Liver (tissue), 8 donors: ENCODE measurements at regions not wholly inside any gene's neighbourhood (a gene's known extent, or its start where the extent isn't known, plus 50 kb on each side); places are given as distances from the start of the nearest gene placed in this dataset.

ENCODE experiments used
- DNase-seq: peaks from one replicate; pipeline ENCODE4 v3.0.0-alpha.2; 2017; ENCODE audit warnings: low spot score
- H3K27ac ChIP-seq, 2 donors: one replicate each; pipeline ENCODE4 v1.7.0; 2013; ENCODE audit warnings: inconsistent platforms in 2 of 2, low read length in 2 of 2, control low read depth in 1 of 2, low read depth in 1 of 2, mild to moderate bottlenecking in 1 of 2
- H3K27me3 ChIP-seq, 4 donors: one replicate each; pipeline versions ENCODE4 v1.6.1 to v1.7.0; 2013; ENCODE audit warnings: low read length in 3 of 4, inconsistent platforms in 1 of 4, mild to moderate bottlenecking in 1 of 4, moderate library complexity in 1 of 4; ENCODE audit not compliant: control insufficient read depth in 4 of 4, insufficient read depth in 4 of 4
- H3K36me3 ChIP-seq, 4 donors: one replicate each; pipeline versions ENCODE4 v1.6.1 to v1.7.0; 2013; ENCODE audit warnings: low read length in 3 of 4, mild to moderate bottlenecking in 3 of 4, low read depth in 1 of 4, moderate library complexity in 1 of 4; ENCODE audit not compliant: control insufficient read depth in 4 of 4, insufficient read depth in 3 of 4
- H3K4me1 ChIP-seq, 4 donors: one replicate each; pipeline versions ENCODE4 v1.6.1 to v1.7.0; 2013; ENCODE audit warnings: low read length in 3 of 4, mild to moderate bottlenecking in 3 of 4, moderate library complexity in 1 of 4; ENCODE audit not compliant: control insufficient read depth in 4 of 4, insufficient read depth in 4 of 4
- H3K4me3 ChIP-seq, 3 donors: one replicate each; pipeline versions ENCODE4 v1.6.1 to v1.7.0; 2013; ENCODE audit warnings: low read length in 3 of 3, control low read depth in 1 of 3, low read depth in 1 of 3, mild to moderate bottlenecking in 1 of 3
- H3K9ac ChIP-seq, 2 donors: one replicate each; pipeline ENCODE4 v1.7.0; 2013; ENCODE audit warnings: low read length in 2 of 2, mild to moderate bottlenecking in 2 of 2, moderate library complexity in 2 of 2, control low read depth in 1 of 2, low read depth in 1 of 2
- H3K9me3 ChIP-seq, 4 donors: one replicate each; pipeline versions ENCODE4 v1.6.1 to v1.7.0; 2013; ENCODE audit warnings: low read length in 3 of 4; ENCODE audit not compliant: control insufficient read depth in 4 of 4
- EGR1 ChIP-seq, 2 donors: IDR thresholded peaks; 2 replicates each; pipeline ENCODE4 v1.6.1; 2016 to 2018; ENCODE audit warnings: antibody characterized with exemption in 2 of 2, low read depth in 2 of 2
- FOXA1 ChIP-seq: IDR thresholded peaks from 2 replicates; pipeline ENCODE4 v1.6.1; 2016; ENCODE audit warnings: antibody characterized with exemption
- FOXA2 ChIP-seq: IDR thresholded peaks from 2 replicates; pipeline ENCODE4 v1.6.1; 2016; ENCODE audit warnings: antibody characterized with exemption
- GABPA ChIP-seq, 2 donors: IDR thresholded peaks in 1 of 2; conservative IDR thresholded peaks in 1 of 2; 2 replicates each; pipeline ENCODE4 v1.6.1; 2016; ENCODE audit warnings: antibody characterized with exemption in 2 of 2, mild to moderate bottlenecking in 1 of 2, moderate library complexity in 1 of 2
- HNF4A ChIP-seq, 2 donors: conservative IDR thresholded peaks; 2 replicates each; pipeline ENCODE4 v1.6.1; 2016; ENCODE audit warnings: antibody characterized with exemption in 2 of 2, mild to moderate bottlenecking in 2 of 2
- HNF4G ChIP-seq: IDR thresholded peaks from 2 replicates; pipeline ENCODE4 v1.6.1; 2016; ENCODE audit warnings: antibody characterized with exemption
- JUND ChIP-seq, 2 donors: IDR thresholded peaks; 2 replicates each; pipeline ENCODE4 v1.6.1; 2016; ENCODE audit warnings: antibody characterized with exemption in 2 of 2
- NR2F2 ChIP-seq: IDR thresholded peaks from 2 replicates; pipeline ENCODE4 v1.6.1; 2016; ENCODE audit warnings: antibody characterized with exemption
- RAD21 ChIP-seq, 2 donors: IDR thresholded peaks; 2 replicates each; pipeline ENCODE4 v1.6.1; 2016; ENCODE audit warnings: antibody characterized with exemption in 2 of 2, mild to moderate bottlenecking in 2 of 2
- RXRA ChIP-seq, 2 donors: IDR thresholded peaks; 2 replicates each; pipeline ENCODE4 v1.6.1; 2017 to 2018; ENCODE audit warnings: antibody characterized with exemption in 2 of 2, mild to moderate bottlenecking in 1 of 2
- SP1 ChIP-seq: IDR thresholded peaks from 2 replicates; pipeline ENCODE4 v1.6.1; 2018; ENCODE audit warnings: antibody characterized with exemption, mild to moderate bottlenecking
- TAF1 ChIP-seq: conservative IDR thresholded peaks from 2 replicates; pipeline ENCODE4 v1.6.1; 2016; ENCODE audit warnings: antibody characterized with exemption, mild to moderate bottlenecking
- YY1 ChIP-seq: IDR thresholded peaks from 2 replicates; pipeline ENCODE4 v1.6.1; 2016; ENCODE audit warnings: antibody characterized with exemption, mild to moderate bottlenecking
- WGBS: extraction: QIAGEN DNeasy Blood & Tissue Kit; methylation state at CpG from one replicate; pipeline ENCODE4 v1.1.7; 2013; 5-methylcytosine and 5-hydroxymethylcytosine counted together
- TF ChIP-seq, protein P1 (sequence below): IDR thresholded peaks from 2 replicates; pipeline ENCODE4 v1.6.1; 2016; ENCODE audit warnings: antibody characterized with exemption
- TF ChIP-seq, protein P2 (sequence below): IDR thresholded peaks from 2 replicates; pipeline ENCODE4 v1.6.1; 2016; ENCODE audit warnings: antibody characterized with exemption, mild to moderate bottlenecking
- TF ChIP-seq, protein P3 (sequence below): IDR thresholded peaks from 2 replicates; pipeline ENCODE4 v1.6.1; 2016; ENCODE audit warnings: antibody characterized with exemption
- TF ChIP-seq, protein P4 (sequence below): fragments of 150-350 bp; IDR thresholded peaks from 2 replicates; pipeline ENCODE4 v1.5.1; 2017; ENCODE audit warnings: improper control_type of control experiment, low read depth, low read length; ENCODE audit not compliant: missing input control
- TF ChIP-seq, protein P5 (sequence below): IDR thresholded peaks from 2 replicates; pipeline ENCODE4 v1.6.1; 2016; ENCODE audit warnings: antibody characterized with exemption
- donor health status: healthy.
- donor health status: healthy.
- donor health status: healthy.
- donor health status: healthy.
- donor health status: healthy.

DNA sequence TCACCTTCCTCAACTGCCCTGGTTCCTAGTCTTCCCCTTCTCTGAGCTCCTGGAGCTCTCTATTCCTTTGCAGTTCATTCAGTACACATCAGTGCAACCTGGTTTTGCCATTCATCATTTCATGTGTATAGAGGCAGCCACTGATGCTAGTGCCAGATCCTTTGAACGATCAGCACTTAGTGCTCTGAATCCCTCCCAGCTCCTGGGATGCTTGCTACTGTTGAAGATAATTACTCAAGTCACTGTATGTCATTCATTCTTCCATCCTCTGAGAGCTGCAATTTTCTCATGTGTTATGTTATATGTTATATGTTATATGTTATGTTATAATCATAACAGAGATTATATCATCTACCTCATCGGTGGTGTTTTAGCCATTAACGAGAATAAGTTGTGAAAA lies 98.5 kb upstream of the UXS1 start:
- Histone ChIP-seq H3K27me3 (no peaks in the 10 kb centered on the region), H3K9ac (no peak overlapping the region), H3K9me3 (no peaks in the 10 kb centered on the region), H3K27ac (no peak overlapping the region), H3K4me3 (no peak overlapping the region), H3K4me1 (peaks cover 0 to 7% (median 1%) of the 10 kb centered on the region in 4 donors), H3K36me3 (no peaks in the 10 kb centered on the region)
- TF ChIP-seq, protein P1, sequence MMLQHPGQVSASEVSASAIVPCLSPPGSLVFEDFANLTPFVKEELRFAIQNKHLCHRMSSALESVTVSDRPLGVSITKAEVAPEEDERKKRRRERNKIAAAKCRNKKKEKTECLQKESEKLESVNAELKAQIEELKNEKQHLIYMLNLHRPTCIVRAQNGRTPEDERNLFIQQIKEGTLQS, result no peak
- TF ChIP-seq GABPA (IDR thresholded peaks at IDR 0.05 in 1 of 2, conservative IDR thresholded peaks at IDR 0.05 in 1 of 2), result no peak
- TF ChIP-seq NR2F2, result no peak
- TF ChIP-seq SP1, result no peak
- TF ChIP-seq FOXA1, result no peak
- TF ChIP-seq, protein P2, sequence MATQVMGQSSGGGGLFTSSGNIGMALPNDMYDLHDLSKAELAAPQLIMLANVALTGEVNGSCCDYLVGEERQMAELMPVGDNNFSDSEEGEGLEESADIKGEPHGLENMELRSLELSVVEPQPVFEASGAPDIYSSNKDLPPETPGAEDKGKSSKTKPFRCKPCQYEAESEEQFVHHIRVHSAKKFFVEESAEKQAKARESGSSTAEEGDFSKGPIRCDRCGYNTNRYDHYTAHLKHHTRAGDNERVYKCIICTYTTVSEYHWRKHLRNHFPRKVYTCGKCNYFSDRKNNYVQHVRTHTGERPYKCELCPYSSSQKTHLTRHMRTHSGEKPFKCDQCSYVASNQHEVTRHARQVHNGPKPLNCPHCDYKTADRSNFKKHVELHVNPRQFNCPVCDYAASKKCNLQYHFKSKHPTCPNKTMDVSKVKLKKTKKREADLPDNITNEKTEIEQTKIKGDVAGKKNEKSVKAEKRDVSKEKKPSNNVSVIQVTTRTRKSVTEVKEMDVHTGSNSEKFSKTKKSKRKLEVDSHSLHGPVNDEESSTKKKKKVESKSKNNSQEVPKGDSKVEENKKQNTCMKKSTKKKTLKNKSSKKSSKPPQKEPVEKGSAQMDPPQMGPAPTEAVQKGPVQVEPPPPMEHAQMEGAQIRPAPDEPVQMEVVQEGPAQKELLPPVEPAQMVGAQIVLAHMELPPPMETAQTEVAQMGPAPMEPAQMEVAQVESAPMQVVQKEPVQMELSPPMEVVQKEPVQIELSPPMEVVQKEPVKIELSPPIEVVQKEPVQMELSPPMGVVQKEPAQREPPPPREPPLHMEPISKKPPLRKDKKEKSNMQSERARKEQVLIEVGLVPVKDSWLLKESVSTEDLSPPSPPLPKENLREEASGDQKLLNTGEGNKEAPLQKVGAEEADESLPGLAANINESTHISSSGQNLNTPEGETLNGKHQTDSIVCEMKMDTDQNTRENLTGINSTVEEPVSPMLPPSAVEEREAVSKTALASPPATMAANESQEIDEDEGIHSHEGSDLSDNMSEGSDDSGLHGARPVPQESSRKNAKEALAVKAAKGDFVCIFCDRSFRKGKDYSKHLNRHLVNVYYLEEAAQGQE, result no peak
- TF ChIP-seq RXRA (IDR thresholded peaks at IDR 0.05), result no peak
- TF ChIP-seq, protein P3, sequence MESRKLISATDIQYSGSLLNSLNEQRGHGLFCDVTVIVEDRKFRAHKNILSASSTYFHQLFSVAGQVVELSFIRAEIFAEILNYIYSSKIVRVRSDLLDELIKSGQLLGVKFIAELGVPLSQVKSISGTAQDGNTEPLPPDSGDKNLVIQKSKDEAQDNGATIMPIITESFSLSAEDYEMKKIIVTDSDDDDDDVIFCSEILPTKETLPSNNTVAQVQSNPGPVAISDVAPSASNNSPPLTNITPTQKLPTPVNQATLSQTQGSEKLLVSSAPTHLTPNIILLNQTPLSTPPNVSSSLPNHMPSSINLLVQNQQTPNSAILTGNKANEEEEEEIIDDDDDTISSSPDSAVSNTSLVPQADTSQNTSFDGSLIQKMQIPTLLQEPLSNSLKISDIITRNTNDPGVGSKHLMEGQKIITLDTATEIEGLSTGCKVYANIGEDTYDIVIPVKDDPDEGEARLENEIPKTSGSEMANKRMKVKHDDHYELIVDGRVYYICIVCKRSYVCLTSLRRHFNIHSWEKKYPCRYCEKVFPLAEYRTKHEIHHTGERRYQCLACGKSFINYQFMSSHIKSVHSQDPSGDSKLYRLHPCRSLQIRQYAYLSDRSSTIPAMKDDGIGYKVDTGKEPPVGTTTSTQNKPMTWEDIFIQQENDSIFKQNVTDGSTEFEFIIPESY, result no peak
- no peak for TF ChIP-seq JUND (IDR thresholded peaks at IDR 0.05)
- TF ChIP-seq, protein P4, sequence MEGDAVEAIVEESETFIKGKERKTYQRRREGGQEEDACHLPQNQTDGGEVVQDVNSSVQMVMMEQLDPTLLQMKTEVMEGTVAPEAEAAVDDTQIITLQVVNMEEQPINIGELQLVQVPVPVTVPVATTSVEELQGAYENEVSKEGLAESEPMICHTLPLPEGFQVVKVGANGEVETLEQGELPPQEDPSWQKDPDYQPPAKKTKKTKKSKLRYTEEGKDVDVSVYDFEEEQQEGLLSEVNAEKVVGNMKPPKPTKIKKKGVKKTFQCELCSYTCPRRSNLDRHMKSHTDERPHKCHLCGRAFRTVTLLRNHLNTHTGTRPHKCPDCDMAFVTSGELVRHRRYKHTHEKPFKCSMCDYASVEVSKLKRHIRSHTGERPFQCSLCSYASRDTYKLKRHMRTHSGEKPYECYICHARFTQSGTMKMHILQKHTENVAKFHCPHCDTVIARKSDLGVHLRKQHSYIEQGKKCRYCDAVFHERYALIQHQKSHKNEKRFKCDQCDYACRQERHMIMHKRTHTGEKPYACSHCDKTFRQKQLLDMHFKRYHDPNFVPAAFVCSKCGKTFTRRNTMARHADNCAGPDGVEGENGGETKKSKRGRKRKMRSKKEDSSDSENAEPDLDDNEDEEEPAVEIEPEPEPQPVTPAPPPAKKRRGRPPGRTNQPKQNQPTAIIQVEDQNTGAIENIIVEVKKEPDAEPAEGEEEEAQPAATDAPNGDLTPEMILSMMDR, result no peak
- TF ChIP-seq, protein P5, sequence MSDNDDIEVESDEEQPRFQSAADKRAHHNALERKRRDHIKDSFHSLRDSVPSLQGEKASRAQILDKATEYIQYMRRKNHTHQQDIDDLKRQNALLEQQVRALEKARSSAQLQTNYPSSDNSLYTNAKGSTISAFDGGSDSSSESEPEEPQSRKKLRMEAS, result no peak
- no peak for TF ChIP-seq EGR1 (IDR thresholded peaks at IDR 0.05; ENCODE audit: low read depth in 2 of 2)
- TF ChIP-seq RAD21 (IDR thresholded peaks at IDR 0.05), result no peak
- no peak for TF ChIP-seq HNF4A (conservative IDR thresholded peaks at IDR 0.05)
- no peak for DNase-seq
- 96% methylated on average over 3 of the region's 3 CpGs for WGBS

DNA sequence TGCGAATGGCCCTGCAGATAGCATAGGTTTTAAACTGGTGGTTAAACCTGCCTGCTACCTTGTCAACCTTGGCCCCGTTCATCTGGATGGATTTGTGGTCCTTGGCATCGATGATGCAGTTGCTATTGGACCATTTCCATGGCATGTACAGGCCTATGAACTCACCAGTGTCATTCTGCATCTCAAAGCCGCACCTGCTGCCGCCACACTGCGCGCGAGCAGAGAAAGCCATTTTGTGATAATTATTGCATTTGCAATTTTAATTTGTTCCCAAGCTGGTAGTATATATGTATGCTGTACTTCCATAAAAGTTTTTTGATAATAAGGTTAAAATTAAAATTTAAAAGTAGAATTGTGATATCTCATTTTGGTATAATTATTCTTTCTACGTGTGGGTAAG lies 94.8 kb upstream of the UXS1 start:
- peaks cover 0 to 3% (median 1%) of the 10 kb centered on the region in 4 donors for H3K4me1 ChIP-seq
- H3K27me3 ChIP-seq, result no peaks in the 10 kb centered on the region
- H3K36me3 ChIP-seq, result no peaks in the 10 kb centered on the region
- no peak for DNase-seq
- 85% methylated on average over 9 of the region's 9 CpGs for WGBS
- no peak overlapping the region for H3K9ac ChIP-seq
- no peaks in the 10 kb centered on the region for H3K9me3 ChIP-seq
- H3K4me3 ChIP-seq, result no peak overlapping the region
- H3K27ac ChIP-seq, result no peak overlapping the region
- TF ChIP-seq, protein P1, result no peak
- TF ChIP-seq HNF4A (conservative IDR thresholded peaks at IDR 0.05) (no peak), YY1 (no peak), FOXA2 (no peak), EGR1 (IDR thresholded peaks at IDR 0.05; ENCODE audit: low read depth in 2 of 2) (no peak), GABPA (IDR thresholded peaks at IDR 0.05 in 1 of 2, conservative IDR thresholded peaks at IDR 0.05 in 1 of 2) (no peak), RXRA (IDR thresholded peaks at IDR 0.05) (no peak), FOXA1 (no peak), TAF1 (no peak), RAD21 (IDR thresholded peaks at IDR 0.05) (no peak), HNF4G (no peak)
- TF ChIP-seq, protein P2, result no peak
- TF ChIP-seq, protein P5, result no peak
